Natural killer cell (primary cell): ENCODE measurements at regions not wholly inside any gene's neighbourhood (a gene's known extent, or its start where the extent isn't known, plus 50 kb on each side); places are given as distances from the start of the nearest gene placed in this dataset.

Experiments
- ATAC-seq, 3 donors: fragments of 150-1000 bp in 2 of 3; fragments of 200-7000 bp in 1 of 3; cut with Tn5 transposase; 1 replicate in 1 of 3; 2 replicates in 2 of 3; pipeline ENCODE4 v1.10.0; 2021; ENCODE audit warnings: mild to moderate bottlenecking in 2 of 3, moderate library complexity in 2 of 3
- DNase-seq, 2 donors: peaks; one replicate each; pipeline versions ENCODE4 v3.0.0 to v3.0.0-alpha.2; 2013 to 2021; ENCODE audit warnings: mixed read lengths in 1 of 2
- H3K27ac ChIP-seq: one replicate; pipeline ENCODE4 v1.5.1; 2013; ENCODE audit warnings: mild to moderate bottlenecking, low read length
- H3K27me3 ChIP-seq: one replicate; pipeline ENCODE4 v1.6.1; 2013; ENCODE audit warnings: low read length; ENCODE audit not compliant: control insufficient read depth, insufficient read depth
- H3K36me3 ChIP-seq: one replicate; pipeline ENCODE4 v1.6.1; 2013; ENCODE audit warnings: low read length; ENCODE audit not compliant: control insufficient read depth, insufficient read depth
- H3K4me1 ChIP-seq: one replicate; pipeline ENCODE4 v1.6.1; 2013; ENCODE audit warnings: low read length; ENCODE audit not compliant: control insufficient read depth, insufficient read depth
- H3K4me3 ChIP-seq: one replicate; pipeline ENCODE4 v1.5.1; 2013; ENCODE audit warnings: low read length
- H3K9me3 ChIP-seq: one replicate; pipeline ENCODE4 v1.6.1; 2013; ENCODE audit warnings: low read length; ENCODE audit not compliant: control insufficient read depth, insufficient read depth
- H3K27ac Mint-ChIP-seq, 2 donors: one replicate each; pipeline ENCODE4 v1.8.0; 2022; ENCODE audit warnings: mild to moderate bottlenecking in 2 of 2, mixed read lengths in 2 of 2, moderate library complexity in 1 of 2
- H3K27me3 Mint-ChIP-seq, 2 donors: one replicate each; pipeline ENCODE4 v1.8.0; 2022; ENCODE audit warnings: low read depth in 2 of 2, mixed read lengths in 2 of 2
- H3K36me3 Mint-ChIP-seq: one replicate; pipeline ENCODE4 v1.8.0; 2022; ENCODE audit warnings: mixed read lengths
- H3K4me1 Mint-ChIP-seq, 2 donors: one replicate each; pipeline ENCODE4 v1.8.0; 2022; ENCODE audit warnings: mixed read lengths in 2 of 2
- H3K4me3 Mint-ChIP-seq: one replicate; pipeline ENCODE4 v1.8.0; 2022; ENCODE audit warnings: mild to moderate bottlenecking, moderate library complexity, mixed read lengths
- H3K9me3 Mint-ChIP-seq, 2 donors: one replicate each; pipeline ENCODE4 v1.8.0; 2022; ENCODE audit warnings: mixed read lengths in 2 of 2
- CTCF ChIP-seq: fragments of 200-600 bp; IDR thresholded peaks from one replicate; pipeline ENCODE4 v1.8.0; 2022; ENCODE audit warnings: antibody characterized with exemption
- WGBS: methylation state at CpG from one replicate; pipeline ENCODE4 v1.1.7; 2013; ENCODE audit warnings: missing lambda C conversion rate; ENCODE audit not compliant: insufficient coverage; 5-methylcytosine and 5-hydroxymethylcytosine counted together
- intact Hi-C: fragments of 100-400 bp; cut with micrococcal nuclease; formaldehyde crosslinking; loops from one replicate; pipeline ENCODE4 v1.14.2; 2022

GRCh38 chr7:53205006-53205405 is 169.6 kb downstream of the POM121L12 start:
- H3K27ac ChIP-seq = no peak overlapping the region
- Mint-ChIP-seq H3K27me3 (no peaks in the 10 kb centered on the region), H3K27ac (no peak overlapping the region), H3K4me3 (no peak overlapping the region), H3K36me3 (peaks cover 10% of the 10 kb centered on the region), H3K4me1 (no peaks in the 10 kb centered on the region), H3K9me3 (peaks cover 8 to 16% of the 10 kb centered on the region in 2 donors)
- no peaks in the 10 kb centered on the region for H3K36me3 ChIP-seq
- WGBS = 75% methylated on average over 1 of the region's 3 CpGs
- ATAC-seq = no peak
- no peak overlapping the region for H3K4me3 ChIP-seq
- no peaks in the 10 kb centered on the region for H3K27me3 ChIP-seq
- no peaks in the 10 kb centered on the region for H3K4me1 ChIP-seq
- no peak for DNase-seq
- intact Hi-C loops = no loop called here
- TF ChIP-seq CTCF = no peak
- H3K9me3 ChIP-seq = peaks cover 15% of the 10 kb centered on the region

- Histone ChIP-seq H3K9me3 (peaks cover 20% of the 10 kb centered on the region), H3K36me3 (no peaks in the 10 kb centered on the region), H3K4me1 (no peaks in the 10 kb centered on the region), H3K27me3 (no peaks in the 10 kb centered on the region), H3K27ac (no peak overlapping the region), H3K4me3 (no peak overlapping the region)
- Mint-ChIP-seq H3K9me3 (peaks cover 16 to 24% of the 10 kb centered on the region in 2 donors), H3K27me3 (no peaks in the 10 kb centered on the region), H3K27ac (no peak overlapping the region), H3K4me1 (no peaks in the 10 kb centered on the region), H3K4me3 (no peak overlapping the region), H3K36me3 (peaks cover 23% of the 10 kb centered on the region)
- 78% methylated on average over 3 of the region's 3 CpGs for WGBS
- TF ChIP-seq CTCF = no peak
- DNase-seq (no peak), ATAC-seq (no peak)
- intact Hi-C loops = no loop called here
Observed at GRCh38 chr7:53209129-53209528, 173.7 kb downstream of the POM121L12 start.

- Mint-ChIP-seq H3K36me3 (peaks cover 31% of the 10 kb centered on the region), H3K27ac (no peak overlapping the region), H3K9me3 (peaks cover 21 to 29% of the 10 kb centered on the region in 2 donors), H3K27me3 (no peaks in the 10 kb centered on the region), H3K4me3 (no peak overlapping the region), H3K4me1 (no peaks in the 10 kb centered on the region)
- no CpG with 5 or more reads among the region's 1 CpG for WGBS
- TF ChIP-seq CTCF = no peak
- Histone ChIP-seq H3K36me3 (no peaks in the 10 kb centered on the region), H3K4me3 (no peak overlapping the region), H3K27me3 (no peaks in the 10 kb centered on the region), H3K4me1 (no peaks in the 10 kb centered on the region), H3K27ac (no peak overlapping the region), H3K9me3 (peaks cover 21% of the 10 kb centered on the region)
- ATAC-seq = no peak
- no peak for DNase-seq
- intact Hi-C loops = no loop called here
Observed at GRCh38 chr7:53214463-53214862, 179.0 kb downstream of the POM121L12 start.

- peaks cover 34% of the 10 kb centered on the region for H3K36me3 Mint-ChIP-seq
- Histone ChIP-seq H3K9me3 (peaks cover 11% of the 10 kb centered on the region), H3K27me3 (no peaks in the 10 kb centered on the region), H3K4me3 (no peak overlapping the region), H3K36me3 (no peaks in the 10 kb centered on the region), H3K27ac (no peak overlapping the region), H3K4me1 (no peaks in the 10 kb centered on the region)
- H3K27me3 Mint-ChIP-seq = no peaks in the 10 kb centered on the region
- 17% methylated on average over 45 of the region's 46 CpGs for WGBS
- intact Hi-C loops = no loop called here
- ATAC-seq = no peak
- H3K4me1 Mint-ChIP-seq = no peaks in the 10 kb centered on the region
- no peak overlapping the region for H3K4me3 Mint-ChIP-seq
- no peak overlapping the region for H3K27ac Mint-ChIP-seq
- no peak for TF ChIP-seq CTCF
- DNase-seq = no peak
- H3K9me3 Mint-ChIP-seq = peaks cover 24 to 34% of the 10 kb centered on the region in 2 donors
Observed at GRCh38 chr7:53218730-53219504, 183.5 kb downstream of the POM121L12 start.
